Lower lobe of right lung (tissue), 2 donors: ENCODE measurements at regions not wholly inside any gene's neighbourhood (a gene's known extent, or its start where the extent isn't known, plus 50 kb on each side); places are given as distances from the start of the nearest gene placed in this dataset.

Source experiments
- ATAC-seq, 2 donors: fragments of 200-7000 bp; cut with Tn5 transposase; one replicate each; pipeline ENCODE4 v1.9.1; 2020 to 2022; ENCODE audit warnings: mild to moderate bottlenecking in 2 of 2, moderate library complexity in 2 of 2
- DNase-seq: peaks from one replicate; pipeline ENCODE4 v3.0.0-alpha.2; 2020
- H3K27ac ChIP-seq: fragments of 200-600 bp; one replicate; pipeline ENCODE4 v1.8.0; 2022
- H3K27me3 ChIP-seq: fragments of 200-600 bp; one replicate; pipeline ENCODE4 v1.8.0; 2022; ENCODE audit warnings: low read depth
- H3K36me3 ChIP-seq: fragments of 200-600 bp; one replicate; pipeline ENCODE4 v1.8.0; 2022; ENCODE audit warnings: mild to moderate bottlenecking
- H3K4me1 ChIP-seq: fragments of 200-600 bp; one replicate; pipeline ENCODE4 v1.8.0; 2022
- H3K4me3 ChIP-seq: fragments of 200-600 bp; one replicate; pipeline ENCODE4 v1.8.0; 2022; ENCODE audit warnings: mild to moderate bottlenecking
- H3K9me3 ChIP-seq: fragments of 200-600 bp; one replicate; pipeline ENCODE4 v1.8.0; 2022
- intact Hi-C: fragments of 100-400 bp; cut with DNase I; formaldehyde crosslinking; loops from one replicate; pipeline ENCODE4 v1.11.0; 2022
- TF ChIP-seq, protein P1 (sequence below): fragments of 200-600 bp; IDR thresholded peaks from one replicate; pipeline ENCODE4 v1.8.0; 2022; ENCODE audit warnings: antibody characterized with exemption, mild to moderate bottlenecking
- donor health status: DM: no; HTN: yes; CAD: no; lungs with severe emphysema.

- TF ChIP-seq, protein P1, sequence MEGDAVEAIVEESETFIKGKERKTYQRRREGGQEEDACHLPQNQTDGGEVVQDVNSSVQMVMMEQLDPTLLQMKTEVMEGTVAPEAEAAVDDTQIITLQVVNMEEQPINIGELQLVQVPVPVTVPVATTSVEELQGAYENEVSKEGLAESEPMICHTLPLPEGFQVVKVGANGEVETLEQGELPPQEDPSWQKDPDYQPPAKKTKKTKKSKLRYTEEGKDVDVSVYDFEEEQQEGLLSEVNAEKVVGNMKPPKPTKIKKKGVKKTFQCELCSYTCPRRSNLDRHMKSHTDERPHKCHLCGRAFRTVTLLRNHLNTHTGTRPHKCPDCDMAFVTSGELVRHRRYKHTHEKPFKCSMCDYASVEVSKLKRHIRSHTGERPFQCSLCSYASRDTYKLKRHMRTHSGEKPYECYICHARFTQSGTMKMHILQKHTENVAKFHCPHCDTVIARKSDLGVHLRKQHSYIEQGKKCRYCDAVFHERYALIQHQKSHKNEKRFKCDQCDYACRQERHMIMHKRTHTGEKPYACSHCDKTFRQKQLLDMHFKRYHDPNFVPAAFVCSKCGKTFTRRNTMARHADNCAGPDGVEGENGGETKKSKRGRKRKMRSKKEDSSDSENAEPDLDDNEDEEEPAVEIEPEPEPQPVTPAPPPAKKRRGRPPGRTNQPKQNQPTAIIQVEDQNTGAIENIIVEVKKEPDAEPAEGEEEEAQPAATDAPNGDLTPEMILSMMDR = no peak
- Histone ChIP-seq H3K27ac (no peak overlapping the region), H3K9me3 (no peaks in the 10 kb centered on the region), H3K27me3 (no peaks in the 10 kb centered on the region), H3K4me3 (no peak overlapping the region), H3K36me3 (no peaks in the 10 kb centered on the region), H3K4me1 (peaks cover 19% of the 10 kb centered on the region)
- DNase-seq (no peak), ATAC-seq (peak; percentile 49 to 55)
- intact Hi-C loops = no loop called here
Measured at GRCh38 chr15:47991357-47991756, 129.4 kb upstream of the SLC24A5 start.

- no peak overlapping the region for H3K4me3 ChIP-seq
- TF ChIP-seq, protein P1 = no peak
- H3K27me3 ChIP-seq = no peaks in the 10 kb centered on the region
- no peaks in the 10 kb centered on the region for H3K9me3 ChIP-seq
- no peak for DNase-seq
- no peaks in the 10 kb centered on the region for H3K36me3 ChIP-seq
- peaks cover 17% of the 10 kb centered on the region for H3K4me1 ChIP-seq
- intact Hi-C loops = no loop called here
- ATAC-seq = no peak
- H3K27ac ChIP-seq = no peak overlapping the region
Measured at GRCh38 chr15:47993051-47993450, 127.7 kb upstream of the SLC24A5 start.

GRCh38 chr15:47997195-47998080, 123.4 kb upstream of the SLC24A5 start:
- TF ChIP-seq, protein P1 = no peak
- Histone ChIP-seq H3K4me1 (peaks cover 13% of the 10 kb centered on the region), H3K27ac (no peak overlapping the region), H3K36me3 (no peaks in the 10 kb centered on the region), H3K9me3 (no peaks in the 10 kb centered on the region), H3K4me3 (no peak overlapping the region), H3K27me3 (no peaks in the 10 kb centered on the region)
- ATAC-seq (no peak), DNase-seq (no peak)
- intact Hi-C loops = no loop called here

- no peaks in the 10 kb centered on the region for H3K27me3 ChIP-seq
- no peak overlapping the region for H3K27ac ChIP-seq
- H3K4me1 ChIP-seq = peaks cover 16% of the 10 kb centered on the region
- no peaks in the 10 kb centered on the region for H3K9me3 ChIP-seq
- H3K4me3 ChIP-seq = peak overlapping the region; percentile 21
- ATAC-seq = peak; percentile 86 to 87
- TF ChIP-seq, protein P1 = no peak
- DNase-seq = peak; percentile 58
- intact Hi-C loops = no loop called here
- no peaks in the 10 kb centered on the region for H3K36me3 ChIP-seq
Measured at GRCh38 chr15:47998619-47999019, 122.2 kb upstream of the SLC24A5 start.

DNA sequence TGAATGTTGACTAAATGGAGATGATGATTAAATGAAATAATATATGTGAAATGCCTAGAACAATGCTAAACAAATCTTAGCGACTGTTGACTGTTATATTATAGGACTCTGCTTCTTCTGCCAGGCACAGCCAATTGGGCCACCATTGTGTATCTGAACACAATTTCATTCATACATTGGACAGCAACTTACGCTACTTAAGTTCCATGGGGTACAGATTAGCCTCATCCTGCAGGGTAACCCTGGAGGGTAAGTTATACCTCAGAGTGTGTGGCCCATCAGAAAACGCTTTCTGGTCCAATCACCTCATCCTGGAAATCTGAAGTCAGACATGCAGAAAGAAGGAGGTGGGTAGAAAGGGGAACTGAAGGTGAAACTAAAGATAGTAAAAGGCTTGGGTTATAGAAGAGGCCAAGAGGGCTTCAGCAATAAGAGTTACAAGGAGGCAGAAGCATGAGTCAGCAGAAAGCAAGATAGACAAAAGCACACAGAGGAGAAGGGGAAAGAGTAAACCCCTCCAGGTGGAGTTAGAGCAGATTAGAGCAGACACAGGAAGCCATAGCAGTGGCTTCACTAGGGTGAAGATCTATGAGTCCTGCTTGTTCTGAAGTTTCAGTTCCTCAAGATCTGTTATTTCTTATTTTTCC, 119.3 kb upstream of the SLC24A5 start:
- Histone ChIP-seq H3K9me3 (no peaks in the 10 kb centered on the region), H3K27me3 (no peaks in the 10 kb centered on the region), H3K36me3 (no peaks in the 10 kb centered on the region), H3K4me1 (peaks cover 26% of the 10 kb centered on the region), H3K27ac (no peak overlapping the region), H3K4me3 (no peak overlapping the region)
- DNase-seq (no peak), ATAC-seq (no peak)
- intact Hi-C loops = no loop called here
- TF ChIP-seq, protein P1 = no peak
